ENCODE measurements at regions not wholly inside any gene's neighbourhood (a gene's known extent, or its start where the extent isn't known, plus 50 kb on each side); places are given as distances from the start of the nearest gene placed in this dataset.

GRCh38 chr1:239244084-239244483 lies 142.3 kb upstream of the CHRM3 start:
- no peak for TF ChIP-seq POLR2A (IDR thresholded peaks at IDR 0.05; ENCODE audit: low read depth, low read length)
- no peak for TF ChIP-seq POLR2AphosphoS5 (IDR thresholded peaks at IDR 0.05; ENCODE audit: low read depth, low read length)
- TF ChIP-seq TAF1 (IDR thresholded peaks at IDR 0.05; ENCODE audit: low read depth, low read length): no peak
- TF ChIP-seq SPI1 (IDR thresholded peaks at IDR 0.05; ENCODE audit: low read depth, low read length): no peak

All from GM12891 (cell line).